ENCODE measurements at regions not wholly inside any gene's neighbourhood (a gene's known extent, or its start where the extent isn't known, plus 50 kb on each side); places are given as distances from the start of the nearest gene placed in this dataset.

DNA sequence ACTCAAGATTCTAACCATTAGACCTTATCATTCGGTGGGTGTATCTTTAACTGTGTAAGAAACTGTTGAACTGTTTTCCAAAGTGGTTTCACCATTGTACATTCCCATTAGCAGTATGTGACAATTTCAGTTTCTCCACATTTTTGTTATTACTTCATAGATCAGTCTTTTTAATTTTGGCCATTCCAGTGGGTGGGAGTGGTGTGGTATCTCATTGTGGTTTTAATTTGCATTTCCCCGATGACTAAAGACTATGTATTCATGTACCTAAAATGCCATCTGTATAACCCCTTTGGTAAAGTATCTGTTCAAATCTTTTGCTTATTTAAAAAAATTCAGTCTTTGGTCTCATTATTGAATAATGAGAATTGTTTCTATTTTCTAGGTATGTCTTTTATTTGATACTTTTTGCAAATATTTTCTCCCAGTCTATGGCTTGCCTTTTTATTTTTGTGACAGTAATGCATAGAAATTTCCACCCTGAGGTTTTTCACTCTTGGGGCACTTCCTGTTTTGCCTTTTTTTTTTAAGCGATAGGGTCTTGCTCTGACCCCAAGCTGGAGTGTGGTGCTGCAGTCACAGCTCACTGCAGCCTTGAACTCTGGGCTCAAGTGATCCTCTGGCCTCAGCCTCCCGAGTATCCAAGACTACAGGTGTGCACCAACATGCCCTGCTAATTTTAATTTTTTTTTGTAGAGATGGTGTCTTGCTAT, 141.1 kb upstream of the ITGB1 start:
- TF ChIP-seq, protein P1, sequence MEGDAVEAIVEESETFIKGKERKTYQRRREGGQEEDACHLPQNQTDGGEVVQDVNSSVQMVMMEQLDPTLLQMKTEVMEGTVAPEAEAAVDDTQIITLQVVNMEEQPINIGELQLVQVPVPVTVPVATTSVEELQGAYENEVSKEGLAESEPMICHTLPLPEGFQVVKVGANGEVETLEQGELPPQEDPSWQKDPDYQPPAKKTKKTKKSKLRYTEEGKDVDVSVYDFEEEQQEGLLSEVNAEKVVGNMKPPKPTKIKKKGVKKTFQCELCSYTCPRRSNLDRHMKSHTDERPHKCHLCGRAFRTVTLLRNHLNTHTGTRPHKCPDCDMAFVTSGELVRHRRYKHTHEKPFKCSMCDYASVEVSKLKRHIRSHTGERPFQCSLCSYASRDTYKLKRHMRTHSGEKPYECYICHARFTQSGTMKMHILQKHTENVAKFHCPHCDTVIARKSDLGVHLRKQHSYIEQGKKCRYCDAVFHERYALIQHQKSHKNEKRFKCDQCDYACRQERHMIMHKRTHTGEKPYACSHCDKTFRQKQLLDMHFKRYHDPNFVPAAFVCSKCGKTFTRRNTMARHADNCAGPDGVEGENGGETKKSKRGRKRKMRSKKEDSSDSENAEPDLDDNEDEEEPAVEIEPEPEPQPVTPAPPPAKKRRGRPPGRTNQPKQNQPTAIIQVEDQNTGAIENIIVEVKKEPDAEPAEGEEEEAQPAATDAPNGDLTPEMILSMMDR (IDR thresholded peaks at IDR 0.05; ENCODE audit: control extremely low read depth, extremely low read depth): no peak
- H3K4me1 ChIP-seq (ENCODE audit: control insufficient read depth in 5 of 5, insufficient read depth in 5 of 5, low read length in 5 of 5): no peaks in the 10 kb centered on the region
- no peak overlapping the region for H3K4me3 ChIP-seq
- H3K27me3 ChIP-seq (ENCODE audit: control insufficient read depth in 3 of 3, insufficient read depth in 3 of 3, low read length in 2 of 3): no peaks in the 10 kb centered on the region
- H3K9ac ChIP-seq (ENCODE audit: insufficient read depth in 1 of 2, low read length in 2 of 2): no peak overlapping the region
- ATAC-seq (ENCODE audit: insufficient read depth, low FRiP score): no peak
- no peaks in the 10 kb centered on the region for H3K36me3 ChIP-seq (ENCODE audit: control insufficient read depth in 4 of 4, insufficient read depth in 4 of 4, low read length in 4 of 4)
- H3K9me3 ChIP-seq (ENCODE audit: control insufficient read depth in 4 of 4, insufficient read depth in 3 of 4, low read length in 3 of 4): peaks cover 0 to 6% (median 3%) of the 10 kb centered on the region in 4 donors
- no peak overlapping the region for H3K27ac ChIP-seq (ENCODE audit: low read depth in 1 of 2, low read length in 1 of 2)
- WGBS, 2 donors: 69 to 78% methylated on average over 4 of the region's 4 CpGs
- no peak for DNase-seq

- ATAC-seq (ENCODE audit: insufficient read depth, low FRiP score) (no peak), DNase-seq (no peak)
- Histone ChIP-seq H3K9me3 (ENCODE audit: control insufficient read depth in 4 of 4, insufficient read depth in 3 of 4, low read length in 3 of 4) (peaks cover 0 to 5% (median 0%) of the 10 kb centered on the region in 4 donors), H3K36me3 (ENCODE audit: control insufficient read depth in 4 of 4, insufficient read depth in 4 of 4, low read length in 4 of 4) (no peaks in the 10 kb centered on the region), H3K9ac (ENCODE audit: insufficient read depth in 1 of 2, low read length in 2 of 2) (no peak overlapping the region), H3K4me3 (no peak overlapping the region), H3K27me3 (ENCODE audit: control insufficient read depth in 3 of 3, insufficient read depth in 3 of 3, low read length in 2 of 3) (no peaks in the 10 kb centered on the region), H3K4me1 (ENCODE audit: control insufficient read depth in 5 of 5, insufficient read depth in 5 of 5, low read length in 5 of 5) (no peaks in the 10 kb centered on the region), H3K27ac (ENCODE audit: low read depth in 1 of 2, low read length in 1 of 2) (no peak overlapping the region)
- 67 to 72% methylated on average over 5 of the region's 5 CpGs for WGBS, 2 donors
- TF ChIP-seq, protein P1 (IDR thresholded peaks at IDR 0.05; ENCODE audit: control extremely low read depth, extremely low read depth): no peak
Observed at GRCh38 chr10:33095867-33096815, 138.1 kb upstream of the ITGB1 start.

GRCh38 chr10:33094263-33095051, 136.4 kb upstream of the ITGB1 start:
- H3K27ac ChIP-seq (ENCODE audit: low read depth in 1 of 2, low read length in 1 of 2): no peak overlapping the region
- DNase-seq (no peak), ATAC-seq (ENCODE audit: insufficient read depth, low FRiP score) (no peak)
- no peaks in the 10 kb centered on the region for H3K36me3 ChIP-seq (ENCODE audit: control insufficient read depth in 4 of 4, insufficient read depth in 4 of 4, low read length in 4 of 4)
- 87 to 89% methylated on average over 4 of the region's 4 CpGs for WGBS, 2 donors
- H3K4me3 ChIP-seq: no peak overlapping the region
- H3K9me3 ChIP-seq (ENCODE audit: control insufficient read depth in 4 of 4, insufficient read depth in 3 of 4, low read length in 3 of 4): peaks cover 0 to 5% (median 0%) of the 10 kb centered on the region in 4 donors
- H3K9ac ChIP-seq (ENCODE audit: insufficient read depth in 1 of 2, low read length in 2 of 2): no peak overlapping the region
- H3K27me3 ChIP-seq (ENCODE audit: control insufficient read depth in 3 of 3, insufficient read depth in 3 of 3, low read length in 2 of 3): no peaks in the 10 kb centered on the region
- H3K4me1 ChIP-seq (ENCODE audit: control insufficient read depth in 5 of 5, insufficient read depth in 5 of 5, low read length in 5 of 5): no peaks in the 10 kb centered on the region
- TF ChIP-seq, protein P1 (IDR thresholded peaks at IDR 0.05; ENCODE audit: control extremely low read depth, extremely low read depth): no peak
